ENCODE measurements at regions not wholly inside any gene's neighbourhood (a gene's known extent, or its start where the extent isn't known, plus 50 kb on each side); places are given as distances from the start of the nearest gene placed in this dataset.
"Not testable (repeated sequence)": the region's sequence is repeated elsewhere in the genome, so short reads cannot be mapped to it uniquely, and the experiment has no call there.

- DNase-seq (ENCODE audit: low read depth, low spot score): no peak
- Mint-ChIP-seq H3K27me3 (ENCODE audit: low read depth) (no peaks in the 10 kb centered on the region), H3K36me3 (ENCODE audit: low read depth) (peaks cover 11% of the 10 kb centered on the region), H3K9me3 (peaks cover 19% of the 10 kb centered on the region), H3K4me1 (no peaks in the 10 kb centered on the region), H3K27ac (ENCODE audit: unreplicated experiment) (no peak overlapping the region), H3K4me3 (no peak overlapping the region)
- TF ChIP-seq, protein P1, sequence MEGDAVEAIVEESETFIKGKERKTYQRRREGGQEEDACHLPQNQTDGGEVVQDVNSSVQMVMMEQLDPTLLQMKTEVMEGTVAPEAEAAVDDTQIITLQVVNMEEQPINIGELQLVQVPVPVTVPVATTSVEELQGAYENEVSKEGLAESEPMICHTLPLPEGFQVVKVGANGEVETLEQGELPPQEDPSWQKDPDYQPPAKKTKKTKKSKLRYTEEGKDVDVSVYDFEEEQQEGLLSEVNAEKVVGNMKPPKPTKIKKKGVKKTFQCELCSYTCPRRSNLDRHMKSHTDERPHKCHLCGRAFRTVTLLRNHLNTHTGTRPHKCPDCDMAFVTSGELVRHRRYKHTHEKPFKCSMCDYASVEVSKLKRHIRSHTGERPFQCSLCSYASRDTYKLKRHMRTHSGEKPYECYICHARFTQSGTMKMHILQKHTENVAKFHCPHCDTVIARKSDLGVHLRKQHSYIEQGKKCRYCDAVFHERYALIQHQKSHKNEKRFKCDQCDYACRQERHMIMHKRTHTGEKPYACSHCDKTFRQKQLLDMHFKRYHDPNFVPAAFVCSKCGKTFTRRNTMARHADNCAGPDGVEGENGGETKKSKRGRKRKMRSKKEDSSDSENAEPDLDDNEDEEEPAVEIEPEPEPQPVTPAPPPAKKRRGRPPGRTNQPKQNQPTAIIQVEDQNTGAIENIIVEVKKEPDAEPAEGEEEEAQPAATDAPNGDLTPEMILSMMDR (conservative IDR thresholded peaks at IDR 0.05): no peak
Measured at GRCh38 chr19:56912401-56913112, 72.0 kb upstream of the PEG3 start.

GRCh38 chr19:56913113-56913455 lies 72.6 kb upstream of the PEG3 start:
- not testable (repeated sequence) for H3K4me1 Mint-ChIP-seq; DNase-seq (ENCODE audit: low read depth, low spot score); H3K27ac Mint-ChIP-seq (ENCODE audit: unreplicated experiment); H3K27me3 Mint-ChIP-seq (ENCODE audit: low read depth); H3K4me3 Mint-ChIP-seq
- H3K9me3 Mint-ChIP-seq: peaks cover 19% of the 10 kb centered on the region
- H3K36me3 Mint-ChIP-seq (ENCODE audit: low read depth): peaks cover 11% of the 10 kb centered on the region

- Mint-ChIP-seq H3K27ac (ENCODE audit: unreplicated experiment) (no peak overlapping the region), H3K27me3 (ENCODE audit: low read depth) (no peaks in the 10 kb centered on the region), H3K4me1 (no peaks in the 10 kb centered on the region), H3K9me3 (peaks cover 25% of the 10 kb centered on the region), H3K36me3 (ENCODE audit: low read depth) (peaks cover 16% of the 10 kb centered on the region), H3K4me3 (no peak overlapping the region)
- TF ChIP-seq, protein P1 (conservative IDR thresholded peaks at IDR 0.05): no peak
- DNase-seq (ENCODE audit: low read depth, low spot score): no peak
Measured at GRCh38 chr19:56916528-56916927, 76.0 kb upstream of the PEG3 start.

- H3K36me3 Mint-ChIP-seq (ENCODE audit: low read depth): peaks cover 12% of the 10 kb centered on the region
- H3K27ac Mint-ChIP-seq (ENCODE audit: unreplicated experiment): no peak overlapping the region
- DNase-seq (ENCODE audit: low read depth, low spot score): no peak
- TF ChIP-seq, protein P1 (conservative IDR thresholded peaks at IDR 0.05): no peak
- H3K9me3 Mint-ChIP-seq: peaks cover 21% of the 10 kb centered on the region
- H3K4me1 Mint-ChIP-seq: no peaks in the 10 kb centered on the region
- no peak overlapping the region for H3K4me3 Mint-ChIP-seq
- no peaks in the 10 kb centered on the region for H3K27me3 Mint-ChIP-seq (ENCODE audit: low read depth)
Measured at GRCh38 chr19:56917529-56917928, 77.0 kb upstream of the PEG3 start.

DNA sequence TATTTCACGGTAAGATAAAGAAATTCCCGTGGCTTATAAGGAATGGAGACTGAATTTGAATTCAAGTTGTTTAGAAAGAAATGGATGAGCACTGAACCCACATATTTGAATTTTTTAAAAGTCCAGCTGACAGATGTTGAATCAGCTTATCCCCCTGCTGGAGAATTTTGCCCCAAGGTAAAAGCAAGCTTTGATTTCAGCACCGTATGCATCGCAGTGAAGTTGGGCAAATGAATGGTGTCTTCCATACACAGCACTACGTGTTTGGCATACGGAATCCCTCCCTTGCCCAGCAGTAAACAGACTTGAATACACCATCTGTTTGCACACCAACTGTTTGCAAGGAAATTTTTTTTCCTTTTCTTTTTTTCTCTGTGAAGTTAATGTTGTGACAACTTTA lies 77.5 kb upstream of the PEG3 start:
- no peaks in the 10 kb centered on the region for H3K4me1 Mint-ChIP-seq
- no peak for DNase-seq (ENCODE audit: low read depth, low spot score)
- peaks cover 11% of the 10 kb centered on the region for H3K36me3 Mint-ChIP-seq (ENCODE audit: low read depth)
- no peaks in the 10 kb centered on the region for H3K27me3 Mint-ChIP-seq (ENCODE audit: low read depth)
- no peak overlapping the region for H3K4me3 Mint-ChIP-seq
- peaks cover 17% of the 10 kb centered on the region for H3K9me3 Mint-ChIP-seq
- TF ChIP-seq, protein P1 (conservative IDR thresholded peaks at IDR 0.05): no peak
- H3K27ac Mint-ChIP-seq (ENCODE audit: unreplicated experiment): no peak overlapping the region

DNA sequence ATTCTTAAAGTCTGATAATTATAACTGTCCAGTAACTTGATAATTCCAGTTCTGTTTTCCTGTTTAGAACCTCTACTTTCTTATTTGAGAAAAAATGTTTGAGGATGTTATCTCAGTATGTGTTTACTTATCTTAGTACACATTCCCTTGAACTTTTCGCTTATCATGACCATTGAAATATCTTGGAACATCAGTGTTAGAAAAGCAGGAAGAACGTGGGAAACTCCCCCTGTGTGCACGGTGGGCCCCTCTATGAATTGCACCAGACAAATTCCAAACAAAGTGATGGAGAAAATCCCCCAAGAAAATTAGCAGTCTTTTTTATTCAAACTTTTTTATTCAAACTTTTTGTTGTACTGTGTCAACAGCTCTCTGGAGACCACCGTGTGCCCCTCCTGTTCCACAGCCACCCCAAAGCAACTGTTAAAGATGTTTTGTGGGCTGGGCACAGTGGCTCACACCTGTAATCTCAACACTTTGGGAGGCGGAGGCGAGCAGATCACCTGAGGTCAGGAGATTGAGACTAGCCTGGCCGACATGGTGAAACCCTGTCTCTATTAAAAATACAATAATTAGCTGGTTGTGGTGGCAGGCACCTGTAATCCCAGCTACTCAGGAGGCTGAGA lies 78.3 kb upstream of the PEG3 start:
- no peak for DNase-seq (ENCODE audit: low read depth, low spot score)
- TF ChIP-seq, protein P1 (conservative IDR thresholded peaks at IDR 0.05): no peak
- Mint-ChIP-seq H3K4me3 (no peak overlapping the region), H3K9me3 (peaks cover 19% of the 10 kb centered on the region), H3K27me3 (ENCODE audit: low read depth) (no peaks in the 10 kb centered on the region), H3K4me1 (no peaks in the 10 kb centered on the region), H3K36me3 (ENCODE audit: low read depth) (peaks cover 10% of the 10 kb centered on the region), H3K27ac (ENCODE audit: unreplicated experiment) (no peak overlapping the region)

All from neural crest cell (in vitro differentiated cells).